Esophagus muscularis mucosa (tissue), 3 donors: ENCODE measurements at regions not wholly inside any gene's neighbourhood (a gene's known extent, or its start where the extent isn't known, plus 50 kb on each side); places are given as distances from the start of the nearest gene placed in this dataset.

Experiments
- EP300 ChIP-seq: sonication (generic); formaldehyde crosslinking; IDR thresholded peaks from one replicate; pipeline ENCODE4 v1.6.1; 2017; ENCODE audit warnings: antibody characterized with exemption
- TF ChIP-seq, protein P1 (sequence below), 3 experiments: fragments of 200-600 bp in 2 of 3; fragments of 450-650 bp in 1 of 3; sonication (generic) in 2 of 3; IDR thresholded peaks; one replicate each; pipeline ENCODE4 v1.5.1; 2017 to 2019; ENCODE audit warnings: antibody characterized with exemption in 3 of 3, mild to moderate bottlenecking in 2 of 3, moderate library complexity in 1 of 3

DNA sequence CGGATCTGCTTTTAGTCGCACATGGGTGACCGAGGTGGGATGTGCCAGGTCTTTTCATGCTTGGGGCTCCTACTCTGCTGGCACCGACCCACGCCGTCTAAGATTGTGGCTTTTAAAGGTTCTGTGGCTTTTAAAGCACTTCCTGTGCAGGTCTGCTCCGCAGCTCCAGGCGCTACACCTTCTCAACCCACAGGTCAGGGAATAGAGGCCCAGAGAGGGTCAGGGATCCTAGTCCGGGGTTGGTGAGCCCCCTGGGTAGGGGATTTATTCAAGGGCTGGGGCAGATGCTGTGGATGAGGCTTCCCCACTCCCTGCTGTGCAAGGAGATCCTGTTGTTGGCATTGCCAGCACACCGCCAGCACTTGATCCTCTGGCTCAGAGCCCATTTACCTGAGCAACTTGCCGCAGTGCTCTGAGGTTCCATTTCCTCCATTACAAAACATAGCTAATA is 212.8 kb upstream of the RAB4A start:
- no peak for TF ChIP-seq EP300
- TF ChIP-seq, protein P1, sequence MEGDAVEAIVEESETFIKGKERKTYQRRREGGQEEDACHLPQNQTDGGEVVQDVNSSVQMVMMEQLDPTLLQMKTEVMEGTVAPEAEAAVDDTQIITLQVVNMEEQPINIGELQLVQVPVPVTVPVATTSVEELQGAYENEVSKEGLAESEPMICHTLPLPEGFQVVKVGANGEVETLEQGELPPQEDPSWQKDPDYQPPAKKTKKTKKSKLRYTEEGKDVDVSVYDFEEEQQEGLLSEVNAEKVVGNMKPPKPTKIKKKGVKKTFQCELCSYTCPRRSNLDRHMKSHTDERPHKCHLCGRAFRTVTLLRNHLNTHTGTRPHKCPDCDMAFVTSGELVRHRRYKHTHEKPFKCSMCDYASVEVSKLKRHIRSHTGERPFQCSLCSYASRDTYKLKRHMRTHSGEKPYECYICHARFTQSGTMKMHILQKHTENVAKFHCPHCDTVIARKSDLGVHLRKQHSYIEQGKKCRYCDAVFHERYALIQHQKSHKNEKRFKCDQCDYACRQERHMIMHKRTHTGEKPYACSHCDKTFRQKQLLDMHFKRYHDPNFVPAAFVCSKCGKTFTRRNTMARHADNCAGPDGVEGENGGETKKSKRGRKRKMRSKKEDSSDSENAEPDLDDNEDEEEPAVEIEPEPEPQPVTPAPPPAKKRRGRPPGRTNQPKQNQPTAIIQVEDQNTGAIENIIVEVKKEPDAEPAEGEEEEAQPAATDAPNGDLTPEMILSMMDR (IDR thresholded peaks at IDR 0.05), result no peak
